Activated CD4-positive, alpha-beta T cell treated with anti-CD3 and anti-CD28 coated beads for 48 hours (primary cell): ENCODE measurements at regions not wholly inside any gene's neighbourhood (a gene's known extent, or its start where the extent isn't known, plus 50 kb on each side); places are given as distances from the start of the nearest gene placed in this dataset.

ENCODE experiments used
- DNase-seq: peaks from one replicate; pipeline ENCODE4 v3.0.0-alpha.2; 2020

DNA sequence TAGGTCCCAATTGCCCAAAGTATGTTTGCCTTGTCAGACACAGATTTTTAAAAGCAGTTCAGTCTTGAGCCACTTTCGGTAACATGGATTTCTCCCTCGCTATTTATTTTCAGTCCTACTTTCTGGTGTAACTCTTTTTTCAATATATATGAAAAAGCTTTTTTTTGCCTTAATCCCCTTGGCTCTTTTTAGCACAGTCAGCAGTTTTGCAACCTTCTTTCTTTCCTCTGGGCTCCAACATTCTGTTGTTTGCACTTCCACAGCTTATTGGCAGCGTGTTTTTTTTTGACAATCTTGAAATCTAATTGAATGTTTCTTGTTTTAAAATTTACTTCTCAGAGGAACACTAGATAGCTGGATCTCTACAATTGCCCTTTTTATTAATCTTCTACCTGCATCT, 429.3 kb upstream of the NBEA start:
- no peak for DNase-seq

DNA sequence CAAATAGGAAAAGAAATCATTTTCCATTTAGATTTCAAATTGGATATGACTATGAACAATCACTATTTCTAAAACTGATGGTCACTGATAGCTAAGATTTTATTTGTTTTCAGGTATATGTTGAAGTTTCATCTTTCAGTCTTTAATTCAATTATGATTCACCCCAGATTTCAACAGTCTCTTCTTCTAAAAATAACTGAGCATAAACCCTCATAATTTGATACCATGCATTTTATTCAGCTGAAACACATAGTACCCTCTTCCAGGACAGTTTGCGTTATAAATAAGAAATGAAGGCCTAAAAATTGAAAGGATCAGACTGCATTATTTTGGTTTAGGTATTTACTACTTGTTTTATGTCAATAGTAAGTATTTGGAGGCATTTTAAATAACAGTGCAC, 428.5 kb upstream of the NBEA start:
- no peak for DNase-seq

DNA sequence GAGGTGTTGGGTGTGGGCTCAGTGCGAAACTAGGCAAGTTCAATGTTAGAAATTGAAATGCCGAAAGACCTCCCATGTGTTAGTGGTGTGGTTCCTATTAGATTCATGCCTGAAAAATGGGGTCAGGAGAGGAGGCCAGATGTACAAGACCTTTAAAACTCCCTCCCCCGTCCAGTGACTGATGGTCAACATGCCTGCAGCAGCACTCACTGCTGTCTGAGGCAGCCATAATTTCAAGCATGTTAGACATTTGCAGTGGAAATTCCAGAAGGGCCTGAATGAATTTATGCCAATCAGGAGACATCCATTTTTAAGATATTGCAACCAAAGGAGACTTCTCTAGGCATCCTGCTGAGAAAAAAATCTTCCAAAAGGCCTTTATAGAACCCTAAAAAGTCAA, 426.9 kb upstream of the NBEA start:
- DNase-seq: no peak

DNA sequence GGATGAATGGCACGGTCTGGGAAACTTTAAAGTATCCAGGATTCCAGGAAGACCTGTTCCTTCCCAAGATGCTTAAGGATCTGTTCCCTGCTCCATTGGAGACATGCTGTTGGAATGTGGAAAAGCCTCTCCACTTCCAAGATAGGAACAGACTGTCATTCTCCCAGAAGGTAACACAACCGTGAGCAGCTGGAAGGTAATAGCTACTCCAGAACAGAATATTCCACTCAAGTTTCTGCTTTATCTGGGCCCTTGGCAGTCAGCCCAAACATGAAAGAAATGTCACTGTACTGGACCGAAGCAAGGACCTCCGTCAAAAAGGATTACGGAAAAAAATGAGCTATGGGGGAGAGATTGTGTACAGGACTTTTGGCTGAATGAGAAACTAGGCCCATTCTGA, 420.9 kb upstream of the NBEA start:
- DNase-seq: no peak

DNA sequence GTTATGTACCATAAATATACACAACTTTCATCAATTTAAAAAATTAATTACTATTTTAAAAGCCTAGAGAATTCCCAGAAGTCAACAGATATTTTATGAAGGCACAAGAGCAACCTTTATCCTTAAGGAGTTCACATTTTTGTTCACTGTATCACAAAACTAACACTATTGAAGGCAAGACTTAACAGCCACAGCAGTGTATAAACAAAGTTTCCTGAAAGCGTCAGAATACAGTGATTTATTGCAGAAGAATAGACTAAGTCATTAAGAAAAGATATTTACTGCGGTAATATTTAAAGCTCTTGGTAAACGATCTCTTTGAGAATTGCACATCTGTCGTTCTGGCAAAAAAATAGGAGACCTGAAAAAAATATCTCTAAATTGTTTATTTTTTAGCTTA, 419.3 kb upstream of the NBEA start:
- no peak for DNase-seq

DNA sequence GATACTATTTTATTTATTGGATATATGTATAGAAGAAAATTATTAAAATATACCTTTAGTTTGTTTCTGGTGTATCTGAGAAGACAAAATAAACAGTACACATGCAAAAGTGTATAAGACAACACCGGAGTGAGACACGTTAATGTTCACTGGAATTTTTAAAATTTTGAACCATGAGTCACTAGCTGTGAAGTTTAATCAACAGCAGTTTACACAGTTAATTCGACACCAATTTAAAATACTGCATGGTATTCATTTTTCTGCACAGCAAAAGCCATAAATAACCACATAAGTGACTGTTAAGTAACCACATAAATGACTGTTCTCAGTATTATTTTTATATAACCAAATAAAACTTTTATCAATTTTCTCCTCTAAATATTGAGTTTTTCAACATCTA, 418.7 kb upstream of the NBEA start:
- DNase-seq: no peak

DNA sequence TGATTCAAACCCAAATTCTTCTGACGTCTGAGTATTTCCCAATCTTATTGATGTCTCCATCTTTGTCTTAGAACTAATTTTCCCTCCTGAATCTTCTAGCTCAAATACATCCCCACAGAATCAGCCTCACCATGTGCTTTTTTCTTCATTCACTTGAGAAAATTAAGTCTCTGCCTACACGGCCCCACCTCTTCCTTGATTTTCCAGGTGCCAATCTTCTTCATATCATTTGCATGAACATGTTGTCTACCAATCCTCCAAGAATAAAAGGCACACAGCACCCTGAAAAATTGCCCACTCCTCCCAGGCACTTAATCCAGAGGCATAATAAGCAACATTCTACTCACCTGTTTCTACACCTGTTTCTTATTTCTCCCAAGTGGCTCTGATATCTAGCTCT, 408.1 kb upstream of the NBEA start:
- DNase-seq: no peak

DNA sequence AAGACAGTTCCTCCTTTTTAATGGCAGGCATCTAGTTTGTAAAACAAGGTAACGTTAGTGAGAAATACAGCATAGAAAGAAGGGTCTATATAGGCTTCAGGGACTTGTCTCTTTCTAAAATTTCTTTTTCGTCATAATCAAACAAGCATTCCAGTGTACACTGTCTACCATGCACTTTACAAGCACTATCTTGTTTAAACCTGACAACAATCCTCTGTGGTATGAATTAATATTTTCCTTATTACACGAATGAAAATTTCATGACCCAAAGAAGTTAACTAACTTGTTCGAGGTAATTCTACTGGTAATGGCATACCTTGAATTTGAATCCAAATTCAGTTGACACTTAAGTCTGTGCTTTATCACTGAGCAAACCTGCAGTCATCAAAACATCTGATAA, 399.7 kb upstream of the NBEA start:
- no peak for DNase-seq

DNA sequence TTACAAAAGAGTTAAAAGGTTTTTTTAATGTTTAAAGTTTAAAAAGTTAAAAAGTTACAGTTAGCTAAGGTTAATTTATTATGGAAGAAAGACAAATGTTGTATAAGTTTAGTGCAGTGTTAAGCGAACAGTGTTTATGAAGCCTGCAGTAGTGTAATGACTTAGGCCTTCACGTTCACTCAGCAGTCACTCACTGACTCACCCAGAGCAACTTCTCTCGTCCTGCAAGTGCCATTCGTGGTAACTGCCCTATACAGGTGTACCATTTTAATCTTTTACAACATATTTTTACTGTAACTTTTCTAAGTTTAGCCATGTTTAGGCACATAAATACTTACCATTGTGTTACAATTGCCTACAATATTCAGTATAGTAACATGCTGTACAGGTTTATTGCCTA, 398.2 kb upstream of the NBEA start:
- DNase-seq: no peak

DNA sequence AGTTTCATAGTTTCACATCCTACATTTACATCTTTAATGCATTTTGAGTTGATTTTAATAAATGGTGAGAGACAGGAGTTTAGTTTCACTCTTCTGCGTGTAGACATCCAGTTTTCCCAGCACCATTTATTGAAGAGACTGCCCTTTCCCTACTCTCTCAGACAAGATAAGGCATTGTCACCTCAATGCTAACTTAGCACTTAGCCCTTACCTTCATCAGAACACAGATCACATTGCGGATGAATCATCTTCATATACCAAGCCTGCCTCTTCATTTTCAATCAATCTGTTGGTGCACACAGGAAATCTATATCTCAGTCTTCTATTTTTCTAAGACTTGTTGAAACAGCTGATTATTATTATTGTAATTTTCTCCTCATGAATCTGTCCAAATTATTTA, 396.6 kb upstream of the NBEA start:
- no peak for DNase-seq

DNA sequence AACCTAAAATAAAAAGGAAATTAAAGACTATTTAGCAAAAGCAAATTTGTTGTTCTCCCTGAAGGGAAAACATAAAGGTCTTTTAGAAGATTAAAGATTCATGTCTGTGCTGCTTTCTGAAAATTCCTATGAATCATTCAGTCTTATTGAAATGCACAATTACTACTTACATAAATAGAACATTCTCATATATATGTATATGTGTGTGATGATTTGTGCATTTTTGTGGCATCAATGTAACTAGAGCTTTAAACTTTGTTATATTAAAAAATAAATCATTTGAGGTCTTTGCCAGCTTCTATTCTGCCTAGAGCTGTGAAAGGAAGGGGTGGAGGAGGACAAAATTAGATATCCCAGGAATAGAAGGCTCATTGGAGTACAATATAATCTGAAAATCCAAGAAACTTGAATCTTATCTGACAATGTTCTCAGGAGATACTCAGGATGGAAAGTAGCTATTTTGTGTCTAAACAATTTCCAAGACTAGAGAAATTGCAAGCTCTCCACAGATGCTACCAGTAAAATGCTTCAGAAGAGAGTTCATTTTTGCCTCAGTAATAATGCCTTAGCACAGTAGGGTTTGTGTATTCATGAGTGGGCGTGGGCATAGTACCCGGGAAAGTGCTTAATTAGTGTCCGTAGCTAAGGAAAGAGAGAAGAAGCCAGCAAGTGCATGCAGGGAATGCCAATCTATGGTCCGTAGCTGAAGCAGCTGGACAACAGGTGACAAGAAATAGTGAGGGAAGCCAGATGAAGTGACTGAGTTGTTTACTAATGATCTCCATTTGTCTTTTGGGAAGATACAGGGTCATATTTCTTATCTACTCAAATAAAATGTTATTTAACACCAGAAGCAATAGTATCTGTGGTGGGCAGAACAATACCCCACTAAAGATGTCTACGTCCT, 395.5 kb upstream of the NBEA start:
- DNase-seq: no peak

DNA sequence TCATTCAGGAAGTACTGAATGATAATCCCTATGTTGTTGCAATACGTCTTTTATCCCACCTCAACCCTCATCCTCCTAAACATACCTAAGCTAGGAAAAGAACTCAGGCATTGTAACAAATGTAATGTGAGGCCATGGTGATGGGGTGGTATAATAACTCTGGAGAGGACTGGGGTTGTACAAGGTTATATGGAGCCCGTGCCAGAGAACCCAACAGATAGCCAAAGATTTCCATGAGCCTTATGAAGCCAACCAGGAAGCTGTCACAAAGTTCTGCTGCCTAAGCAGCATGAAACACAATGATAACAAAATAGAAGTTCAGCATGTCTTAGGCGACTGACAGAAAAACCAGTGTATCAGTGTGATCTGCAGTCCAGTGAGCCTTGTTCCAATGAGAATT, 394.1 kb upstream of the NBEA start:
- no peak for DNase-seq

DNA sequence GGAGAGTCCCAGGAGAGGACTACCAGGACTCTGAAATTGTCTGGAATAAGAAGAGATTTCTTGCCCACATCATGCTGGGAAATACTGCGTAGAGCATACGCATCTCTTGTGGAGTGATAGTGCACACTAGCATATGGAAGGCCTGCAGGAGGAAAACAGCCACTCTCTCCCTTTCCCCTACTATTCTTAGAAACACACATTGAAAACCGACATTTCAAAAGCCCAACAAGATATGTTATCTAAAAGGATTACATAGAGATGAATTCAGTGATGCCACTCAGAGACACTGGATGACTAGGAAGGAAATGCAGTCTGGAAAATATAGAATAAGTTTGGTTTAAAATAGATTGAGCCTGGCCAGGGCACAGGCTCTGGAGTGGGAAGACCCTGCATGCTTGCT, 388.7 kb upstream of the NBEA start:
- DNase-seq: no peak

DNA sequence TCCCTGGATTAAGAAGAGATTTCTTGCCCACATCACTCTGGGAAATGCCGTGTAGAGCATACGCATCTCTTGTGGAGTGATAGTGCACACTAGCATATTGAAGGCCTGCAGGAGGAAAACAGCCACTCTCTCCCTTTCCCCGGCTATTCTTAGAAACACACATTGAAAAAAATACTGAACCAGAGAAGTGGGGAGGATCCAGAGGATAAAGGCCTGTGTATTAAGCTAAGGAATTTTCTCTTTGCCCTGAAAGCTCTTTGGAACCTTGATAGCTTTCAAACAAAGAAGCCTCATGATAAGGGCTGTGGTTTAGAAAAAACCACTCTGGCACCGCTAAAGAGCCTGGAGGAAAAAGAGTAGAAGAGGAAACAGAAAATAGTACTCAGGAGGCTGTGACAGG, 386.1 kb upstream of the NBEA start:
- no peak for DNase-seq

DNA sequence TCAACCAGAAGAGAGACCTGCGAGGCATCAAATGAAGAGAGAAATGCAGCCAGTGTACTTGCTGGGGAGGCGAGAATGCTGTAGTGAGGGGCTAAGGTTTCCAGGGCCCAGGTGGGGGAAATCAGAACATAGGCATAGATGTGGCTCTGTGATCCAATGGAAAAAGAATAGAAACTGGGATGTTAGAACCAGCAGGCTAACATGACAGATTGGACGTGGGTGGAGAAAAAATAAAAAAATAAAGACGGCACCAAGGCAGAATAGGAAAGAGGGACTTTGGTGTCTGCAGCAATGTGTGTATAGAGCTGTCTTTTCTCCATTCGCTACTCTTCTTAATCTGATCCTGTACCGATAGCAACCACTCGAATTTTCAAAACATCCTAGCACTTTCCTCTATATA, 381.0 kb upstream of the NBEA start:
- no peak for DNase-seq

DNA sequence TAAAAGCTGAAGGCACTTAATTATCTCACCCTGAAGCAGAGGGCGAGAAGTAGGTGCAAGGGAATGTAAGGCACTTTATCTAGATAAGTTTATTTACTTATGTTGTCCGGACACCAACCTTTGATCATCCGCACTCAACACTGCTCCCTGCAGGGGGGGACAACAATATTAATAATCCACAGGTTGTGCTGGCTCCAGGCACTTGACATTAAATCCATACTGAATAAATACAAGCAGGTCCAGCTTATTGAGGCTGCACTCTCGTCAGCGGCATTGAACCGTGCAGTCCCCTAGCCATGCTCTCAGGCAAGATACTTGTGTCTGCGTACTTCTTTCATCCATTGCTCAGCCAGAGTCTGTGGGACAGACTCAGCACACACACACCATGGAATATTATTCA, 374.5 kb upstream of the NBEA start:
- no peak for DNase-seq

DNA sequence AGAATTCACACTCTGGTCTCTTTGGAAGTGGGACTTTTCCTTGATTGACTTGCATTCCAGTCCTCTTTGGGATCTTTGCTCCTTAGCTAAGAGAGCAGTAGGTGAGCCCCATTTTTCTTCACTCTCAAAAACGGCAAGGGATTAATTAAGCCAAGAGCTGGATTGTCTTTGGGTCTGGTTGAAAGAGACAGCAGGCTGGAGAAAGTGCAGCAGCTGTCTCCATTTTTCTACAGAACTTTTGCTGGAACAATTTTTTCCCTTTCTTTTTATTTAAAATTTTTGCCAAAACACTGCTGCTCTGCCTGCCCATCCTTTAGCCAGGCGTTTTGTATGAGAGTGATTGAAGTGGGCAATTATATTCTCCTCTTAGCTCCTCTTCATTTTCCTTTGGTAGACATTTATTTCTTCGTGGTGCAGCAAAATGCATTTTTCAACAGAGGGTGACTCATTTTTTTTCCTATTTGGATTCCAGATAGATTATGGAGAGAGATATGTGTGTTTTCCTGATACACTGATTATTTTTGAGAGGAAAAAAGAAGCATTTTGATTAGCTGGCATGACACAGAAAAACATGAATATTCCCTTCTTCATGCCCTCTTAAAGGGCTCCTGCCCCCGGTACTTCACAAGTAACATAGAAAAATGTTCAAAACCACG, 371.2 kb upstream of the NBEA start:
- DNase-seq: no peak

DNA sequence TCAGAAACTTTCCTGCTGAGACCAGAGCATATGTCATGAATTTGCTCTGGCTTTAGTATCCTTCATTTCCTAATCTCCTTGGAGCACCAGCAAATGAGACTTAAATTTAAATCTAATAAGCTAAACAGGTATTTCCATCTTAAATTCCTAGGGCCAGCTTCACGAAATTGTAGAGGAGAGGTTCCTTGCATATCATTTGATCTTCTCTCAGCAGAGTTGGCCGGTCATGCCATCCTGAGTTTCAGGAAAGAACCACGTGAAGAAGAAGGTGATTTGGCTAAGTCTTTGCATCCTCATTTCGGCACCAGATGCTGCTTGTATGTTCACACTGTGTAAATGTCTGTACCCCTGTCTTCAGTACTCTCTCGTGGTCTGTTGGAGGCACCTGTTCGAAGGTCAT, 370.4 kb upstream of the NBEA start:
- DNase-seq: no peak

DNA sequence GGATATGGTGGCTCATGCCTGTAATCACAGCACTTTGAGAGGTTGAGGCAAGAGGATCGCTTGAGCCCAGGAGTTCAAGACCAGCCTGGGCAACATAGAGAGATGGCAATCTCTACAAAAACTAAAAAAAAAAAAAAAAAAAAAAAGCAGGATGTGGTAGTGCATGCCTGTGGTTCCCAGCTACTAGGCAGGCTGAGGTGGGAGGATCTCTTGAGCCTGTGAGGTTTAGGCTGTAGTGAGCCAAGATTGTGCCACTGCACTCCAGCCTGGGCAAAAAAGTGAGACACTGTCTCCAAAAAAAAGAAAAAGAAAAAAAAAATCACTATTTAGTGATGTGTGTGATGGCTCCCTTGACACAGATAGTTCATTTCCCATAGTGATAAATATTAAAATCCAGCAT, 365.0 kb upstream of the NBEA start:
- DNase-seq: no peak

DNA sequence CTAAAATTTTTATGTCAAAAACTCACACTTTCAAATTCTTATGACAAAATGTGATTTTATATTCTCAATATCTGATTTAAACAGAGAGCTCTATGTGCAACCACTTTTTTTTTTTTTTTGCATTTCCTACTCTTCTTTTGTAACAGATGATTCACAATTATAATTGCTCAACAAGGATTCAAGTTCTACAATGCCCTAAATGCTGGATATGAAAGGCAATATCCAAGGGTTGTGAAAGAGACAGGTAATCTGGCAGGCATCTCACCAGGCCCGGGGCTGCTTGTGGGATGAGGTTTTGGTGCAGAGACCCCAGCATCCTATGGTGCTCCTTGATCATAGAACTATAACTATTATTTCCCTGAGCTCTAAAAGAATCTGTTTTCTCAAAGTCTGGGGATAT, 363.6 kb upstream of the NBEA start:
- no peak for DNase-seq

DNA sequence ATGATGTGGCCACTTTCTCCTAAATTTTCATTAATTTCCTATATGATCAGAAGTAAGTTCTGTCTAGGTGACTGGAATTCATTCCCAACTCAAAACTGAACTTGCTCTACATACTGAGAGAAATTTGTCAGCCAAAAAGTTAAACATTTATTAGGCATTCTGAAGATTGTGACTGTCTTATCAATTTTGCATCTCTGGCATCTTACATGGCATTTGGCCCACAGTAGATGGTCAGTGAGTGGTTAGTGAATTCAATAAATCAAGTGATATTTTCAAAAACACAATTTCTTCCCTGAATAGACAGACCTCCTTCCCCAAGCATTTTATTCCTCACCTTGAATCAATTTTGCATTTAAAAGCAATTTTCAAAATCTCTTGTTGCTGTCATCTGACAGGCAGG, 363.2 kb upstream of the NBEA start:
- DNase-seq: no peak

DNA sequence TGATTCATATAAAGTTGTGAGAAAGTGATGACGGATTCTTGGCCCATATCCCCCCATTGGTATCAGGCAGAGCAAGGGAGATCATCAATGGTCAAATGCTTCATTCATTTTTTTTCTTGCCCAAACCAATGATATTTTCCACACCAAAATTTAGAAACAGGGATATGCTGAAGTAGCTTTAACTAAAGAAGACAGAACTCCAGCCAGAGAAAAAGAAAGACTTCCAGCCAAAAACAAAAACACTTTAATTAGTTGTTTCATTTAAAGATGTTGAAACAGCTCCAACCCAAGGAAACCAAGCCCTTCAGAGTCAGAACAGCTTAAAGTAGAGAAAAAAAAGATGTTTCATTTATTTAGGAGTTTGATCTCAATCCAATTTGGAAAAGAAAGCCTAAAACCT, 358.9 kb upstream of the NBEA start:
- no peak for DNase-seq

DNA sequence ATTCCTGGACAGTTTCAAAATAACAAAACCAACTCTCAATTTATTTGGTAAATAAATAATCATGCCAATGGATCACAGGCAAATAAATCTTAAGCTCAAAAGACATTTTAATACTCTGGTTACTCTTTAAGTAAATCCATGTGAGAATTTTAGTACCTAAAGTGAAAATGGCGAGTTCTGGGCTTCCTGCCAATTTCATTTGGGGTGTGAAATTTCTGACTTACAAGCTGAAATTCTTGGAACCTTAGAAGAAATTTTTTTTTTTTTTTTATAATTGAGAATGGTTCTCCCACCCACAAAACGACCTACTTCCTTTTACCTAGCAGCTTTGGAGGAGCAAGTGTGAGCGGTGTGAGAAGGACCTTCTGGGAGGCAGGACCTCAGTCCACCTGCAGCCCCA, 354.5 kb upstream of the NBEA start:
- no peak for DNase-seq

DNA sequence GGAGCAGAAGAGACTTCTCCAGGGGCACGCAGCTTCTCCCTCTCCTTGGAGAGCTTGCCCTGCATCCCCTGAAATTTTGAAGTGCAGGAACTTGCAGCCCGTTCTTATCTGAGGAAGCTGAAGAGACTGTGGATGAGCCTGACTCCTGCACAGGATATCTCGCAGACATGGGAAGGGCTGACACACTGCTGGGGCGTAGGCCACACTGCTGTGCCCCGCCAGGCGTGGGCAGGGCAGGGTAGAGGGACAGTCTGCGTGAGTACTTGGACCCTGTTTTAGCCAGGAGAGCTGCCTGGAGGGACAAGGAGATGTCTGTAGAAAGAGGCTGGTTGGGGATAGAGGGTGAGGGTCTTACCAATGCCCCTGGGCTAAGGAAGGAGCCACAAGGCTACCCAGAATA, 353.7 kb upstream of the NBEA start:
- no peak for DNase-seq

DNA sequence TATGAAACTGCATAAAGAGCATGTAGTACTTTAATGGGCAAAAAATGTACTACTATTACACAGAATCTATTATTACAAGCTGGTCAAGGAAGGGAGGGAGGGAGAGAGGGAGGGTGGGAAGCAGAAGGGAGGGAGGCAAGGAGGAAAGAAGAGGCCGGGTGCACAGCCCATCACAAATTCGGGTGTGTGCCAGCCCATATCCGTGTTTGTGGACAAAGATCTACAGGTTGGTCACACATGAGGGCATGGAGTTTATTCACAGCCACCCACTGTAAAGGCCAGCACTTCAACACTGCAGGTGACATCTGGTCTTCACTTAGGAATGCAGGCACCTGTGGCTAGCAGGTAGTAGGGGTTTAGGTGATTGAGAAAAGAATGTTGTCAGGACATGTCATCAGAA, 352.5 kb upstream of the NBEA start:
- no peak for DNase-seq
